ENCODE measurements at regions not wholly inside any gene's neighbourhood (a gene's known extent, or its start where the extent isn't known, plus 50 kb on each side); places are given as distances from the start of the nearest gene placed in this dataset.
"Not testable (repeated sequence)": the region's sequence is repeated elsewhere in the genome, so short reads cannot be mapped to it uniquely, and the experiment has no call there.

- H3K36me3 ChIP-seq: no peaks in the 10 kb centered on the region
- intact Hi-C loops (cut with DNase I): no loop called here
- H3K27me3 ChIP-seq: no peaks in the 10 kb centered on the region
- H3K27ac ChIP-seq: no peak overlapping the region
- no peaks in the 10 kb centered on the region for H3K4me1 ChIP-seq
- no peak for DNase-seq (ENCODE audit: extremely low spot score in 2 of 2)
- H3K4me3 ChIP-seq: no peak overlapping the region
- TF ChIP-seq POLR2AphosphoS5 (IDR thresholded peaks at IDR 0.05; ENCODE audit: insufficient read depth in 1 of 2, low read depth in 1 of 2): no peak
- TF ChIP-seq POLR2A (IDR thresholded peaks at IDR 0.05): no peak
- no peak for TF ChIP-seq CTCF (IDR thresholded peaks at IDR 0.05)
- no peaks in the 10 kb centered on the region for H3K9me3 ChIP-seq
These were observed 255.8 kb downstream of the PRDM9 start for GRCh38 chr5:23763170-23763569.

GRCh38 chr5:23776684-23777083 is 269.3 kb downstream of the PRDM9 start:
- Histone ChIP-seq H3K27me3 (no peaks in the 10 kb centered on the region), H3K9me3 (no peaks in the 10 kb centered on the region), H3K27ac (no peak overlapping the region), H3K4me1 (no peaks in the 10 kb centered on the region), H3K4me3 (no peak overlapping the region), H3K36me3 (no peaks in the 10 kb centered on the region)
- intact Hi-C loops (cut with DNase I): no loop called here
- TF ChIP-seq CTCF (IDR thresholded peaks at IDR 0.05) (no peak), POLR2A (IDR thresholded peaks at IDR 0.05) (no peak), POLR2AphosphoS5 (IDR thresholded peaks at IDR 0.05; ENCODE audit: insufficient read depth in 1 of 2, low read depth in 1 of 2) (no peak)
- DNase-seq (ENCODE audit: extremely low spot score in 2 of 2): no peak

GRCh38 chr5:23800307-23800706 is 292.9 kb downstream of the PRDM9 start:
- H3K27me3 ChIP-seq; H3K36me3 ChIP-seq; H3K4me1 ChIP-seq; H3K4me3 ChIP-seq; H3K27ac ChIP-seq; H3K9me3 ChIP-seq; DNase-seq (ENCODE audit: extremely low spot score in 2 of 2); intact Hi-C loops (cut with DNase I): not testable (repeated sequence)

- Histone ChIP-seq H3K4me3 (no peak overlapping the region), H3K4me1 (no peaks in the 10 kb centered on the region), H3K27ac (no peak overlapping the region), H3K9me3 (no peaks in the 10 kb centered on the region), H3K36me3 (no peaks in the 10 kb centered on the region), H3K27me3 (no peaks in the 10 kb centered on the region)
- intact Hi-C loops (cut with DNase I): loop anchor here (5.0 kb wide), 1 partner anchor 1699 kb away; no protein-coding TSS in a partner anchor
- DNase-seq (ENCODE audit: extremely low spot score in 2 of 2): no peak
- TF ChIP-seq CTCF (IDR thresholded peaks at IDR 0.05) (no peak), POLR2A (IDR thresholded peaks at IDR 0.05) (no peak), POLR2AphosphoS5 (IDR thresholded peaks at IDR 0.05; ENCODE audit: insufficient read depth in 1 of 2, low read depth in 1 of 2) (no peak)
These were observed 313.5 kb downstream of the PRDM9 start for GRCh38 chr5:23820765-23821471.

- no peaks in the 10 kb centered on the region for H3K27me3 ChIP-seq
- H3K36me3 ChIP-seq: no peaks in the 10 kb centered on the region
- no peak overlapping the region for H3K4me3 ChIP-seq
- H3K9me3 ChIP-seq: no peaks in the 10 kb centered on the region
- no peaks in the 10 kb centered on the region for H3K4me1 ChIP-seq
- intact Hi-C loops (cut with DNase I): loop anchor here (5.0 kb wide), 1 partner anchor 1701 kb away; no protein-coding TSS in a partner anchor
- DNase-seq (ENCODE audit: extremely low spot score in 2 of 2): no peak
- H3K27ac ChIP-seq: no peak overlapping the region
- TF ChIP-seq CTCF (IDR thresholded peaks at IDR 0.05) (no peak), POLR2A (IDR thresholded peaks at IDR 0.05) (no peak), POLR2AphosphoS5 (IDR thresholded peaks at IDR 0.05; ENCODE audit: insufficient read depth in 1 of 2, low read depth in 1 of 2) (no peak)
These were observed 316.1 kb downstream of the PRDM9 start for GRCh38 chr5:23823521-23823920.
